Esophagus muscularis mucosa (tissue), 4 donors: ENCODE measurements at regions not wholly inside any gene's neighbourhood (a gene's known extent, or its start where the extent isn't known, plus 50 kb on each side); places are given as distances from the start of the nearest gene placed in this dataset.

Source experiments
- DNase-seq: peaks from one replicate; pipeline ENCODE4 v3.0.0-alpha.2; 2017; ENCODE audit errors: extremely low spot score
- H3K27ac ChIP-seq, 4 donors: fragments of 200-600 bp; sonication (generic); replicated peaks in 1 of 4; 1 replicate in 3 of 4; 2 replicates in 1 of 4; pipeline ENCODE4 v1.5.1; 2016 to 2019; ENCODE audit warnings: mild to moderate bottlenecking in 1 of 4
- H3K27me3 ChIP-seq, 4 donors: fragments of 200-600 bp; sonication (generic); one replicate each; pipeline versions ENCODE4 v1.5.1 to v1.6.0; 2016 to 2019
- H3K36me3 ChIP-seq, 4 donors: fragments of 200-600 bp; sonication (generic); one replicate each; pipeline ENCODE4 v1.5.1; 2016 to 2019
- H3K4me1 ChIP-seq, 4 donors: fragments of 200-600 bp; sonication (generic); one replicate each; pipeline ENCODE4 v1.5.1; 2016 to 2019
- H3K4me3 ChIP-seq, 4 donors: fragments of 200-600 bp; sonication (generic); 1 replicate in 2 of 4; 2 replicates in 2 of 4; pipeline ENCODE4 v1.5.1; 2016 to 2019; ENCODE audit warnings: mild to moderate bottlenecking in 4 of 4, moderate library complexity in 1 of 4
- H3K9me3 ChIP-seq, 4 donors: fragments of 200-600 bp; sonication (generic); 1 replicate in 3 of 4; 2 replicates in 1 of 4; pipeline ENCODE4 v1.5.1; 2016 to 2019
- EP300 ChIP-seq: sonication (generic); formaldehyde crosslinking; IDR thresholded peaks from one replicate; pipeline ENCODE4 v1.6.1; 2017; ENCODE audit warnings: antibody characterized with exemption
- POLR2A ChIP-seq: fragments of 450-650 bp; IDR thresholded peaks from one replicate; pipeline ENCODE4 v1.6.1; 2017; ENCODE audit warnings: antibody characterized with exemption, moderate library complexity, mild to moderate bottlenecking, low read depth
- POLR2AphosphoS5 ChIP-seq, 2 donors: sonication (generic); formaldehyde crosslinking; IDR thresholded peaks; one replicate each; pipeline ENCODE4 v1.6.1; 2017; ENCODE audit warnings: antibody characterized with exemption in 2 of 2
- WGBS: methylation state at CpG from one replicate; pipeline ENCODE4 v1.1.5; 2018; 5-methylcytosine and 5-hydroxymethylcytosine counted together
- intact Hi-C: fragments of 100-400 bp; cut with DNase I; formaldehyde crosslinking; loops from one replicate; pipeline ENCODE4 v1.15.1; 2023
- TF ChIP-seq, protein P1 (sequence below), 3 experiments: fragments of 200-600 bp in 2 of 3; fragments of 450-650 bp in 1 of 3; sonication (generic) in 2 of 3; IDR thresholded peaks; one replicate each; pipeline ENCODE4 v1.5.1; 2017 to 2019; ENCODE audit warnings: antibody characterized with exemption in 3 of 3, mild to moderate bottlenecking in 2 of 3, moderate library complexity in 1 of 3

DNA sequence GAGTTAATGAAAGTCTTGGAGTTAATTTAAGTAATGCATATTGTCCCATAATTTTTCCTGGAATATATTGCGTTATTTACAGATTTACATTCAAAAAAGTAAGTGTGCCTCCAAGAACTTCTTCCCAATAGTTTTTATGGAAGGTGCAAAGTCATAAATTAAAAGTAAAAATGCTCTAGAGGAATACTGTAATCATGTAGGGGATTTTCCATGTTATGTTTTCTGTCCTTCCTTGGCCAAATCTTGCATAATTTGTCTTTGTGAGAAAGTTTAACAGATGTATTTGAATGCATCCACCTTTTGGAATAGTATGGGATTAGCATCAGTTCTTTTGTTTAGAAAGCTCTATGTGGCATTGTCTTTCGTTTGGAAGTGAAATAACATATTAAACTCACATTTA lies 144.1 kb upstream of the GIMD1 start:
- no peaks in the 10 kb centered on the region for H3K4me1 ChIP-seq
- no peaks in the 10 kb centered on the region for H3K36me3 ChIP-seq
- DNase-seq: no peak
- H3K4me3 ChIP-seq: no peak overlapping the region
- no peak overlapping the region for H3K27ac ChIP-seq
- no peaks in the 10 kb centered on the region for H3K9me3 ChIP-seq
- TF ChIP-seq POLR2AphosphoS5 (IDR thresholded peaks at IDR 0.05) (no peak), POLR2A (no peak), EP300 (no peak)
- TF ChIP-seq, protein P1, sequence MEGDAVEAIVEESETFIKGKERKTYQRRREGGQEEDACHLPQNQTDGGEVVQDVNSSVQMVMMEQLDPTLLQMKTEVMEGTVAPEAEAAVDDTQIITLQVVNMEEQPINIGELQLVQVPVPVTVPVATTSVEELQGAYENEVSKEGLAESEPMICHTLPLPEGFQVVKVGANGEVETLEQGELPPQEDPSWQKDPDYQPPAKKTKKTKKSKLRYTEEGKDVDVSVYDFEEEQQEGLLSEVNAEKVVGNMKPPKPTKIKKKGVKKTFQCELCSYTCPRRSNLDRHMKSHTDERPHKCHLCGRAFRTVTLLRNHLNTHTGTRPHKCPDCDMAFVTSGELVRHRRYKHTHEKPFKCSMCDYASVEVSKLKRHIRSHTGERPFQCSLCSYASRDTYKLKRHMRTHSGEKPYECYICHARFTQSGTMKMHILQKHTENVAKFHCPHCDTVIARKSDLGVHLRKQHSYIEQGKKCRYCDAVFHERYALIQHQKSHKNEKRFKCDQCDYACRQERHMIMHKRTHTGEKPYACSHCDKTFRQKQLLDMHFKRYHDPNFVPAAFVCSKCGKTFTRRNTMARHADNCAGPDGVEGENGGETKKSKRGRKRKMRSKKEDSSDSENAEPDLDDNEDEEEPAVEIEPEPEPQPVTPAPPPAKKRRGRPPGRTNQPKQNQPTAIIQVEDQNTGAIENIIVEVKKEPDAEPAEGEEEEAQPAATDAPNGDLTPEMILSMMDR (IDR thresholded peaks at IDR 0.05): no peak
- H3K27me3 ChIP-seq: no peaks in the 10 kb centered on the region
- WGBS: 73% methylated on average over 2 of the region's 2 CpGs
- intact Hi-C loops: no loop called here

DNA sequence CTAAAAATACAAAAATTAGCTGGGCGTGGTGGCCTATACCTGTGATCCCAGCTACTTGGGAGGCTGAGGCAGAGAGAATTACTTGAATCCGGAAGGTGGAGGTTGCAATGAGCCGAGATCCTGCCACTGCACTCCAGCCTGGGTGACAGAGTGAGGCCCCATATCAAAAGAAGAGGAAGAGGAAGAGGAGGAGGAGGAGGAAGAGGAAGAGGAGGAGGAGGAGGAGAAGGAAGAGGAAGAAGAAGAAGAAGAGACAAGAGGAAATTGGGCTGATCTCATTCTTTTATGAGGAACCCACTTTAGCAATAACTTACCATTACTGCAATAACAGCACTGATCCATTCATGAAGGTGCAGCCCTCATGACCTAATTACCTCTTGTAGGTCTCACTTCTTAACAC lies 138.9 kb upstream of the GIMD1 start:
- intact Hi-C loops: no loop called here
- no peaks in the 10 kb centered on the region for H3K9me3 ChIP-seq
- no peak overlapping the region for H3K27ac ChIP-seq
- no peak for TF ChIP-seq POLR2A
- TF ChIP-seq, protein P1 (IDR thresholded peaks at IDR 0.05): no peak
- TF ChIP-seq EP300: no peak
- no peak for TF ChIP-seq POLR2AphosphoS5 (IDR thresholded peaks at IDR 0.05)
- no peaks in the 10 kb centered on the region for H3K36me3 ChIP-seq
- H3K27me3 ChIP-seq: no peaks in the 10 kb centered on the region
- WGBS: 91% methylated on average over 3 of the region's 3 CpGs
- no peak for DNase-seq
- no peaks in the 10 kb centered on the region for H3K4me1 ChIP-seq
- H3K4me3 ChIP-seq: no peak overlapping the region

DNA sequence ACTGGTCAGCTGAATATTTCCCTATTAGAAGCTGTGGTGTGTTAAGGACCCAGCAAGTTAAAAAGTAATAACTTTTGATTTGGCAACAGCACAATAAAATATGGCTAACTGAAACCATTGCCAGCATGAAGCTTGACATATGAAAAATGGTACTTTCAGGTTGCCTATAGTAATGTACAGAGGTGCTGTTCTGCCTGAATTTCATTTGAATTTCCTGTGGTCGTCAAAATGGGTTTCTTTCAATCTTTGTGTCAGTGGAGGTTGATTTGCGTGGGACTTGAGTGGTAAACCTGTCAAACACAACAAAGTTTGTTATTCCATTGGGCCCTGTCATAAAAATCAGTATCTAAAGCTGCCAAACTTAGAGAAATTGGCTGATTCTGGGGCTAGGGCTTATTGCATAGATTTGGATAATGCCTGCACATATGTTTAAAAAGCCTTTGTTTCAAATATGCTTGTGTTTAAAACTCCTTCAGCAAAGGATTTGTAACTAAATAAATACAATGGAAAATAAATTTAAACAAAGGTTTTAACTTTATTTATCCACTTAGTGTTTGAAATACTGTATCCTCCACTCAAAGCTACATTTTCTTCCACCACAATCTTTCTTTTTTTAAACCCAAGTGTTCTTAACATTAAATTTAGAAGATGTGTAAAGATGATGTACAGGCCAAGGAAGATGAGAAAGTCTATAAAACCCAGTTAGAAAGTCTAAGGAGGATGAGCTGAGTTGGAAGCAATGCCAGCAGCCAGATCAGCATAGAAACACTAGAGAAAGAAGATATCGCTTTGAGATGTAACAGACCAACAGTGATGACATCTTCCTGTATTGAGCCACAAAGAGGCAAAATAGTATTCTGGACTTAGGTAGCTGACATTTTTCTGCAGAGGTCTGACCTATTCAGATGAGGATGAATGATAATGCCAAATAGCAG lies 134.8 kb upstream of the GIMD1 start:
- DNase-seq: no peak
- Histone ChIP-seq H3K4me3 (no peak overlapping the region), H3K4me1 (no peaks in the 10 kb centered on the region), H3K27me3 (no peaks in the 10 kb centered on the region), H3K36me3 (no peaks in the 10 kb centered on the region), H3K9me3 (no peaks in the 10 kb centered on the region), H3K27ac (no peak overlapping the region)
- no peak for TF ChIP-seq POLR2AphosphoS5 (IDR thresholded peaks at IDR 0.05)
- TF ChIP-seq, protein P1 (IDR thresholded peaks at IDR 0.05): no peak
- no peak for TF ChIP-seq POLR2A
- no peak for TF ChIP-seq EP300
- 66% methylated on average over 3 of the region's 3 CpGs for WGBS
- intact Hi-C loops: loop anchor here (5.0 kb wide), 1 partner anchor 131 kb away; no protein-coding TSS in a partner anchor

DNA sequence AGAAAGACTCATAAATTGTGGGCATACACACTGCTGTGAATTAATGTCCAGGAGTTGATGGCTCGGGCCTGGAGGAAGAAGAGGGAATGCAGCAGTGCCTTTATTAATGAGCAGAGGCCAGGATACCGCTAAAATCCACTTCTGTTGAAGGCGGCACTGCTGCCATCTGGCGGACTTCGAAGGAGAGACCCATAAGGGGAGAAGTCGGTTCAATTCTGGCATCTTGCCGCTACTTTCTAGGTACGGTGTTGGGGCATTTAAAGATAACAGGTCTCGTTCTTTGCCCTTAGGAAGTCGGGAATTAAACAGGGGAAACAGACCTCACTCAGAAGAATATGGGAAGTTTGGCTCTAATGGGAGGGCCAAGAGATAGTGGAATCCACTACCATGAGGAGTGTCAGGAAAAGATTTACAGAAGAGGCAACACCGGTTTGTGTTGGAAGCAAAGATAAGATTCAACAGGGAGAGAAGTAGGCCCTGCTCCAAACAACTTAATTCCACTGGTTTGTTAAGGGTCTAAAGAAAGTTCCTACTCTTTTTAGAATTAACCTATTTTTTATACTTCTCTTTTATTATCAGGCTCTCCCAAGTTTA lies 133.6 kb upstream of the GIMD1 start:
- no peak for DNase-seq
- WGBS: 35% methylated on average over 11 of the region's 11 CpGs
- Histone ChIP-seq H3K27ac (no peak overlapping the region), H3K36me3 (no peaks in the 10 kb centered on the region), H3K4me1 (no peaks in the 10 kb centered on the region), H3K4me3 (no peak overlapping the region), H3K27me3 (no peaks in the 10 kb centered on the region), H3K9me3 (no peaks in the 10 kb centered on the region)
- intact Hi-C loops: loop anchor here (5.0 kb wide), 1 partner anchor 130 kb away; no protein-coding TSS in a partner anchor
- TF ChIP-seq POLR2AphosphoS5 (IDR thresholded peaks at IDR 0.05) (no peak), EP300 (no peak), POLR2A (no peak)
- TF ChIP-seq, protein P1 (IDR thresholded peaks at IDR 0.05): peak in 2 of 3 experiments; percentile 18 to 51
